RPMI8226 (cell line): ENCODE measurements at regions not wholly inside any gene's neighbourhood (a gene's known extent, or its start where the extent isn't known, plus 50 kb on each side); places are given as distances from the start of the nearest gene placed in this dataset.

ENCODE experiments used
- DNase-seq: peaks from one replicate; pipeline ENCODE4 v3.0.0-alpha.2; 2015

DNA sequence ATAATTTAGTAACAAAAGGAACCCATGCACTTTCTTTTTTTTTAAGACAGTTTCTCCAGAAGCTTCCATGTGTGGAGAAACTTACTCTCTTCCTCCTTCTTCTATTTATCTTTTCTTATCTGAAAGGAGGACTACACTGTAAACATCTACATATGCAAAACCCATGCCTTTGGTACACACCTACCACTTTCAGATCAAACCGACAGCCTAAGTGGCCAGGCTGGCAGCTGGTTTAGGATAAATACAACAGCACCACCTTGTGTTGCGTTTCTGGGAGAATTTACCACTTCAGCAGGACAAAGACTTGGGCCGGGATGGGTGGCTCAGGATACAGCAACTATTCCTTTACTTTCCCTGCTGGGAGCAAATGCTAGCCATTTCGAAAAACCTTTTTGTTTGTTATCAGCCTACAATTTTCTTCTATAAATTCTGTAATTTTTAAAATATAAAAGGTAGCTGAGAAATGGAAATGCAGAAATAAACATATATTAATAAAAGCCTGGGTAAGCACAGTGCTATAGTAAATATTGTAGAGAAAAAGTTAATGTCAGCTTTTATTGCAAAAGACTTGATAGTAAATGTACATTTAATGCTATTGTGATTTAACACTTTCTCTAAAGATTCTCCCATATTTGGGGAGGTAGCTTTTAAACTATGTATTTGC is 94.0 kb upstream of the RFC3 start:
- peak; percentile 79 for DNase-seq

DNA sequence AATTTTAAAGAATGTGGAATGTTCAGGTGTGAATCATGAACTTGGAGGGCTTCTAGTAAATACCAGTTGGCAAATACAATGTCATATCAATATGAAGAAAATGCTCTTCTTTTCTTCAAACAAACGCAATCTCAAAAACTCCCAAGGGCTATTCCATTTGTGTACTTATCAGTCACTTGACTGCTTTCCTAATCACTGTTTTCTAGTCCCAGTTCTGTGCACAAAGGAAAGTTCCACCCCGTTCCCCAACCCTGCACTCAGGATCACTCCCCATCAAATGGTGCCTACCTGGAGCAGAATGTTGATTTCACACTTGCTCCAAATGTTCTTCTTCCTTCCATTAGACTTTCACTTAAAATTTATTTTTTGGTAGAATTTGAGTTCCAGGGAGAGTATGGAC is 92.6 kb upstream of the RFC3 start:
- no peak for DNase-seq

DNA sequence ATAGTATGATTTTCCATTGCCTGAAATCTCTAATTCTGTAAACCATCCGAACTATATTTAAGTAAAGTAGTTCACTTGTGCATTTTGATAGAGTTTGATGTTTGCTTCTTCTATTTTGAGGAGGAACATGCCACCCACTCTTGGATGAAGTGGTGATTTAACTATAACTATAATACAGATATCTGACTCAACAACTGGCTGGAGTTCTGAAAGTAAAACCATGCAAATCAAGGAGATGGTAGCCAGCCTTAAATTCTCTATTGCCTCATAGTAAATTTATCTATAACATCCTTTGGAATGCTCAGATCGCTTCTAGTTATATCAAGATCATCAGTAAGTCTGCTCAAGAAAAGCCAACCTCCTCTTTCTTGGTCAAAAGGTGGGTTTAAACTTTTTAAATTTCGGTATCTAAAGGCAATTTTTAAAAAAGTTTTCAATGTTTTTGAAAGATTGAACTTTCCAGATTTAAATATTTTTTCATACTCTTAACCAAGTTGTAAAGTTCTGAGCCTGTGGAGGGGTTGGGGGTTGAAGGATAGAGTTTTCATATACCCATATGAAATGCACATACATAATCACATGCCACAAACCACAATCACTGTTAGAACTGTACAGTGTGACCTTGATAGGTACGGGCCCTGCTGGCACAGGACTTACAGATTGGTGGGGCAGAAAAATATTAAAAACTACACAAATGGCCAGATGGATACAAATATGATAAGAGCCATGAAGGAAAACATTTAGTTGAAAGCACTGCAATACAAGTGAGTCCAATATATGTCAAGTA is 90.5 kb upstream of the RFC3 start:
- peak; percentile 14 for DNase-seq

DNA sequence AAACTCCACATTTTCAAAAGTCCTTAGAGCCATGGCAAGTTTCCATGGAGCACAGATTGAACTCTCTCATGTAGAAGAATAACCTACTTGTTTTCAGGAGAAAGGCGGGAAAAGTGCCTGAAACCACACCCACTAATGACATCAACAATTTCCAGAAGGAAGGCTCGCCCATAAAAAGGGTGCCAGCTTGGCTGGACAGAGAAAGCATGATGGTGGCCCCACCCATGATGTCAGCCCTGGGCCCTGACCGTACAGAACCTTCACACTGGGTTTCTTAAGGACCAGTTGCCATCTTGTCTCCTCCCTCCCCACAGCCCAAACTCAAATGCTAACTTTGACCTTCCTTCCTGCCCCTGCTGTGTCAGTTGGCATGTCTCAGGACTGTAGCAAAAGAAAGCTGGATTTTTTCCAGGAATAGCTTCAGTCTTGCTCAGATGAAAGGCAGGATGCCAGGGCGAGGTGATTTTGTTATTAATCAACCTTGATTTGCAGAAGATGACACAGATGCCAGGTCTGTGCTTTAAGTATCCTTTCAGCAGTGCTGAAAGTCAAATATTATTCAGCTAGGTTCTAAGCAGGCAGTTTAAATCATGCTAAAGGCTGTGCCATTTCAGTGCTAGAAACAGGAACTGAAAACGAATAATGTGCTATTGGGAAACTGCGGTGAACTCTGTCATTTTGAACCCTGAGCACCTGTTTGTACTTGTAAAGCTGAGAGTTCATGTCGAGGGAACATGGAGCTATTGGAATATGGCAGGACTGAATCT is 89.5 kb upstream of the RFC3 start:
- peak; percentile 81 for DNase-seq

DNA sequence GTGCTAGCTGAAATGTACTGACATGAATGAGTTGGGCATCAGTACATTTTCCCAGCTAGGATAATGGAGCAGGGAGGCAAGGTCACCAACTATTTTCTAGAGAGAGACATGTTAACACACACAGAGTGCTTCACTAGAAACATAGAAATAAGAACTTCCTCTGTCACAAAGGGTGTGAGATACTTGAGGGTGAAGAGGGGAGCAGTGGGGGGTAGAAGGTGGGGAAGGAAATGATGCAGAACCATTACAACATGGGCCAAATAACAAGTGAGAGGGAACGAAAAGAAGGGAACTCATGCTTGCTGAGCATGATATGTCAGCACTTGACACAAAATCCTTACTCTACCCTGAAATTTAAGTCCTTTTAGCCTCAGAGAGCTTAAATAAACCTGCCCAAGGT is 87.8 kb upstream of the RFC3 start:
- no peak for DNase-seq

DNA sequence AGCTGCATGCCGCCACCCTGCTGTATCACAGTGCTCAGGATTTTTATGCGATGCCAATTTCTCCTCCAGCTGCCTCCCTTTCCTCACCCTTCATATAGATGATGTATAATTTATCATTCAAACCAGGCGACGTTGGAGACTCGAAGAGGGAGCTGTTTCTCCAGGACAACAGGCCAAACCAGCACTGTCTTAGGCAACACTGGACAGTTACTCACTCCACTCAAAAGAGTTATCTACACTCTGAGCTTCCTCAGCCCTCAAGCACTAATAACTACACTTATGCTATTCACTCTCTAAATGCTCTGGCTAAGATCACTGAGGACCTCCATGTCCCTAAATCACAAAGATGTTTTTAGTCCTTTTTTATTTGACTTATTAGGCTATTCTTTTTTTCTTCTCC is 87.3 kb upstream of the RFC3 start:
- no peak for DNase-seq

DNA sequence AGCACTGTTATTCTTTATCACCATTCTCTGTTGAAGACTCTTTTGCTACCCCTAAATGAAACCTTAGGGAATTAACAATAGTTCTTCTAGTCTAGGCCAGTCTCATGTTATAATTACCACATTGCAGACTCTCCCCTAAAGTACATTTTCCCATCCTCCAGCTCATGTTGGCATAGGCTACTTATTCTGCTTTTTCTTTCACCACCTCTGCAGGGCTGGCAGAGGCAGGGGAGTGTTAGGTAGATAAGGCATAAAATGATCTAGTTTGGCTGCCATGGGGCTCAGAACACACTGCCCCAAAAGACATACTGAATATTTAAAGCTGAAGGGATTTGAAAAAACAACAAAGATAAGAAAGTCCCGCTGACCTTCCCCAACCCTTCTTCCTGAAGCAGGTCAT is 82.7 kb upstream of the RFC3 start:
- DNase-seq = no peak

DNA sequence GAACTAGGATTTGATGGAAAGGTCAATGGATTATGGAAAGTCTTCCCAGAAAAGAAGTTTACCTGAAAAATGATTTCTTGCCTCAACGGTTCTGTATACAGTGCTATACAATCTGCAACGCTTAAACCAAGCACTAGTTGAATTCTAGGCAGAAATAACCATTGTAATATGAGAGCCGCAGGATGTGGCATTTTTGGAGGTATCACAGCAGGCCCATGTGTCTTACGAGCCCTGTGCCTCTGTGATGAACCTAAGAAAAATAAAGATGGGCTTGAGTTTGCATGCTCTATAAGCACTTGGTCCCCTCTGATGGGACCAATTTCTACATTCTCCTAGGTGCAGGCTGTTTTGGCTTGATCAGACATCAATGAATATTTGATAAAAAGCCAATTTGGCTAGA is 78.7 kb upstream of the RFC3 start:
- DNase-seq = no peak

DNA sequence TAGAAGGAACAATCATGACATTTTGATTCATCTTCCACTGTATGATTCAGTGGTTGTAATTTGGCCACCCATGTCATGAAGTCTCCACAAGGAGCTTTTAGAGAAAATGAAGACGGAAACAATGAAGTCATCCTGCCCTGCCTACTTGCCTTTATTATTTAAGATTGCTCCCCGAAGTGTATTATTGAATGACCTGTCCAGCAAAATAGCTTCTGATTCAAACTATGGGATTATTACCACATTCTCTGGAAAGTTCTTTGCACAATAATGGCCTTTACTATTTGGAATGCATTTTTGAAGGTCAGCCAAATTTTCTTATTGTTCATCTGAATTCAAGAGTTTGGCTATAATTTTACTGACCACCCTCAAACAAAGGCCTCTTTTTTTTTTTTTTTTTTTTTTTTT is 77.8 kb upstream of the RFC3 start:
- no peak for DNase-seq

DNA sequence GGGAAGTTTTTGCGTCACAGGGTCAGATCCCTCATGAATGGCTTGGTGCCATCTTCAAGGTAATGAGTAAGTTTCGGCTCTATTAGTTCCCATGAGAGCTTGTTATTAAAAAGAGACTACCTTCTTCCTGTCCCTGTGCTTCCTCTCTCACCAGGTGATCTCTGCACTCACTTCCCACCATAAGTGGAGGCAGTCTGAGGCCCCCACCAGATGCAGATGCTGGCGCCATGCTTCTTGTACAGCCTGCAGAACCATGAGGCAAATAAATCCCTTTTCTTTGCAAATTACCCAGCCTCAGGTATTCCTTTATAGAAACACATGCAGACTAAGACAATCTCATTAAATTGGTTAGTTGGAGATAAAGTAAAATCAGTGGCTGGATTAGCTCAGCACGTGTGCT is 75.6 kb upstream of the RFC3 start:
- DNase-seq = no peak

DNA sequence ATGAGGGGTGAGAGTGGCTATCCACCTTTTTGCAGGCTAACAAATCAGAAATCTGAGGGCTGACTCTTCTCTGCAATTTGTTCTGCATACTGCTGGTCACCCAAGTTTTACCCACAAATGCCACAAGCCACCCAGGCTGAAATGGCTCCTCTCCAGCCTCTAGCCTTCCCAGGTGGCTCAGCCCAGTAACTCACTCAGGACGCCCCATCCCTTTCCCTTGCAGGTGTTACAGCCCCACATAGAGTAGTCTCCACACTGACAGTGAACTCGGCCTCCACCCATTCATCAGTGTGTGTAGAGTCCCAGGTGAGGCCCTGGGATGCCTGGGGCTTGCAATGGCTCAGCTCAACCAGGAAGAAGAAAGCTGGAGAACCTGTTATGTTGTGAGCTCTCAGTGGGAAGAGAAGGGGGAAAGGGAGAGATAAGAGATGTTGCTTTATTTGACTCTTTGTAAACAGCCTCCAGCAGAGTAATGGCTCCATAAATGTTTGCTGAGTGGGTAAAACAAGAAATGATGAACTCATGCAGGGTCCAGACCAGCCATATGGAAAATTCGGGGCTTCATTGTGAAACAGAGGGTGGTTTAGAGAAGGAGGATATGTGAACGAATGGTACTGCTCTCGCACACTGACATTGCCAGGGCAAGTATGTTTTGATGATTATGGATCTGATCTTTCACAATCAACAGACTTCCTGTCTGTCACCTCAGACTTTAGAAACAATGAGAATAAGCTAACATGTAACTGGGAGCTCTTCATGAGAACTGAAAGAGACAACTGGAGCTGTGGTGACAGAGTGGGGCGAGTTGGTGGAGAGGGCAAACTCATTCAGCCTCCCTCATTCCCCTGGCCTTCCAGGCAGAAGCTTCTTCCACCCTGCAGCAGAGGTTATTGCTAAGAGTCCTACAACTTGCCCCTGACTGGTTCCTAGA is 74.2 kb upstream of the RFC3 start:
- peak; percentile 88 for DNase-seq

DNA sequence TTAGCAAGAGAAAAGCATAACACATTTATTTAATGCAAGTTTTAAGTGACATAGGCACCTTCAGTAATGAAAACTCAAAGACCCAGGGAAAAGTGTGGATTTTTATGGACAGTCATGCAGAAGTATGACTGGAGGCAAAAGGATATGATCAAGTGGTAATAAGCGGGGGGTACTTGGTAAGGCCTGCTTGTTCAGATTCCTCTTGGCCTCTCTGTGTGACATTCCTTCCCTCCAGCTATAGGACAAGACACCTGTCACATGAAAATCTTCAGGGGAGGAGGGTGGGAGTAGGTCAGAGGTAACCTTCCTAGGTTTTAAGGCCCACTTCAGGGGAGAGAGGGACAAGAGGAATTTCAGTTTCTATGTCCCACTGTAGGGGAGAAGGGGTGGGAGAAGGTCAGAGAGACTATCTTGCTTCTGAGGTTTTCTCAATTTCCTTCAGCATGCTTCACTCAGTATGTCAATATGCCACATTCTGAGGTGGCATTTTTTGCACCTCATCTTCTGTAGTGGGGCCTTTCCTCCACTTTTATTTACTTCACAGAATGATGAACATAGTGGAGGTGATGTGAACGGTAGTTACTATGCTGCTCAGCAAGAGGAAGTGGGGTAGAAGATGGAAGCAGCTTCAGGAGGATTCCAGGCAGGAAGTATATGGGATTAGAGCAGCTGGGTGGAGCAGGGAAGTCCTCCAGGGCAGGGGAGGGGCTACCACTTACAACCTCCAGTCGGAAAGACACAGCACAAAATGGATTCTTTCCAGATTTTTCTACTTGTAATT is 73.2 kb upstream of the RFC3 start:
- DNase-seq = no peak

DNA sequence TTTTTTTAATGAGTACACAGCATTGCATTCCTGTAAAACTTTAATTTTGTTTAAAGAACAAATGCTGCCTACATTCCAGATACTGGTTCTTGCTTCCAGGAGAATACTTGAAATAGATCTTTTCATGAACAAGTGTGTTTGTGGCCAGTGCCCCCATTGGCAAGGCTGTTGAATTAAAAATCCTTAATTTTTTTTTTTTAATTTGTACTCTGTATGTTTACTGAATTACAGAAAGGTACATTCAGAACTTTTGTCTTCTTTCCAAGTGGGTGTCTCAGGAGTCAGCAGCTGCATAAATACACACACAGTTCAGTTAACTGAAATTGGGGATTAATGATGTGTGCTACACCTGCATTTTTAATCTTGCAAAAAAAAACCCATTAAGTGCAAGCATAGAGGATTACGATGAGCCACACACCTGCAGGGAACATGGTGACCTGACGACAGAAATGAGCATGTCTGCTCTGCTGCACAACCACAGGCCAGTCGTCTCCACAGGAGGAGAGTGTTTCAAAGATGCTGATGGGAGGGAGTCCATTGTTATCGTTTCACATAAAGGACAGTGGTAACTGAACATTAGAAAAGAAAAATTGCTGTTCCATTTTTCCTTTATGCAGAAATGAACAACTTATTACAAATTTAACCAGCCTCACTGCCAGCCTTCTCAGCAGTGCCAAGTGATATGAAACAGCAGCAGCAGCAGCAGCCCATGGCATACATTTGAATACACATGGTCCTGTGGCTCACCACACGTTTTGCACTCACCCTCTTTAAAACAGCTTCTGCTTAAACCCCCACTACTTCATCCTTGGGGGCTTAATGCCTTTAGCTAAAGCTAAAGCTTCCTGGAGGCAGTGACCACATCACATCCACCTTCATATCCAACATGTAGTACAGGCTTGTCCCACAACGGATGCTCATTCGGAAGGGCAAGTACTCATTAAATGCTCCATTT is 72.3 kb upstream of the RFC3 start:
- peak; percentile 76 for DNase-seq

DNA sequence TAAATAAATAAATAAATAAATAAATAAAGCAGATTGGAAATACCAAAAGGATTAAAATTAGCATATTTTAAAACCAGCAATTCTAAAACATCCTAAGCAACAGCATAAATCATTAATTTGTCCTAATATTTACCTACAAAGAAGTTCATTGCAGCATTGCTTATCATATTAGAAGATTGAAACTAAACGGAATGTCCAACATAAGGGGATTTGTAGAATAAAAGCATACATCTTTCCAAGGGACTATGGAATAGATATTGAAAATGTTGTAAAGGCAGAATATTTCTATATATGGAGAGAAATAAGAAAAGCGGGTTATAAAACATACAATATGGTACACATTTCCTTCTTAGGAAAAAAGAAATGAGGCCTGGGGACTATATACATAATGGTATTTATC is 71.1 kb upstream of the RFC3 start:
- DNase-seq = no peak

DNA sequence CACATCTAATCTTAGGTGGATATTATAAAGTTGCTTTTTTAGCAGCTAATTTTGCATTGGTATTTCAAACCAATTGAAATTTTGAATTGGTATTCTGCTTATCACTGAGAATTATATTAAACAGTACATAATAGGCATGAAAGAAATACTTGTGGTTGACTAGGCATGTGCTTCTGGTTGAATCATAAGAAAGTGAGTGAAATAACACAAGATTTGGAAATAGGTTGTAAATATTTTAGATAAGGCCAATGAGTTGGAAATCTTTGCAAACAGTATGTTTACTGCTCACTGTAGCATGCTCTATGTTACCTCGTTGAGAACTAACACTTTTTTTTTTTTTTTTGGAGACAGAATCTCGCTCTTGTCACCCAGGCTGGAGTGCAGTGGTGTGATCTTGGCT is 66.8 kb upstream of the RFC3 start:
- DNase-seq = no peak

DNA sequence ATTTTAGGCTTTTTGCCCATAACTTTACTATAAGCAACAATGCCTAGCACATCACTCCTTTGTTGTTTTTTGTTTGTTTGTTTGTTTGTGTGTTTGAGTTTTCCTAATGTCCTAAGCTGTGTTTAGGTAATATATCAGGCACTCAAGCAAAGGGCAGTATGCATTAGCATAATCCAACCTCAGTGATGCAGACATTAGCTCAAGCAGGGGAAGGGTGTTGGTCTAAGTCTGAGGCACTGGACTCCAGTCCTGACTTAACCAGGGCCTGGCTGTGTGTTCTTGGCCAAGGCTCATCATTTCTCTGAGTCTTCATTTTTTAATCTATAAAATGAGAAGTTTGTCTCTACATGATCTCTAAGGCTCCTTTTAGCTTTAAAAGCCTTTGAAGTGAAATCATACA is 65.9 kb upstream of the RFC3 start:
- DNase-seq = peak; percentile 36

DNA sequence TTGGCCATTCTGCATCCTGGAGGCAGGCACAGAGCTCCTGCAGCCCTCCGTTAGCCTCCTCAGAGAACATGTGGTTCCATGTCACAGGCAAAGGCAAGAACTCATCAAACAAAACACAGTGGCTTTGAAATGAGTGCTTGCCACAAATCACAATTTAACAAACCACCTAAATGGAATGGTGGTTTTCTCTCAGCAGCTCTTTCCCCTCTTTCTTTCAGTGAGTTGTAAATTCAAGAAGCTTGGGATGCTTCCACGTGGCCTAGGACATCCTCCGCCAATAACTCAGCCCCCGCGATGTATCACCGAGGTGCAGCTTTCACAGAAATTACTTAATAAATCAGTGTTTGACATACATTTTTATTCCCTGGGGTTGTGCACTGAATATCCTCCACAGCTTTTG is 65.4 kb upstream of the RFC3 start:
- DNase-seq = no peak

DNA sequence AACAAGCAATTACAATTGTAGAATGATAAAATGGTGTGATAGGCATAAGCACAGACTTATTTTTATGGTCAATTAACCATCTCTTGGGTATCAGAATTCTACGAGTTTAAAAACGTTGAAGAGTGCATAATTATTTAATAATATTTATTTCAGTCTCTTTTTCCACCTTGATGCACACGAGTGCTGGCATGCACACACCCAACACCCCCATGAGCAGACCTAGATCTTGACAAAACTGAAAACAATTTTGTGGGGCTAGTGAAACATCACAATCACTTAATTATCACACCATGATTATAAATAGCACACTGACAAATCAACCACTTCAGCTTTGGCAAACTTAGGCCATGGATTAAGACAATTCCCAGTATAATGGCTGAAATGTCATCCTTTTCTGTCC is 61.0 kb upstream of the RFC3 start:
- no peak for DNase-seq

DNA sequence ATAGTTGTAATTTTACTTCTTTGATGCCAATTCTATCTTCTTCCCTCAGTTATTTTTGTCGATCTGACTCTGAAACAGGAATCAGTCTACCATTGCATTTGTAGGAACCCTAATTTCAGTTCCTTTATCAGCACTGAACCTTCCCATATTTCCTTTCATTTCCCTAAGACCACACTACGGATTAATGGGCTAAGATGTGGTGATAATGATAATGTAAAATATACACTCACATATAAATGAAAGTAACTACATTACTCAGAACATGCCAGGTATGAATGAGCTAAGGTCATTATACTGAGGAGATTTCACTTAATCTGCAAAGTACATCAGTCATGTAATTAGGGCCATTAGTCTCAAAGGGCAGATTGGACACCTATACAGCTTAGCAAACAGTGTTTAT is 60.2 kb upstream of the RFC3 start:
- DNase-seq = no peak

DNA sequence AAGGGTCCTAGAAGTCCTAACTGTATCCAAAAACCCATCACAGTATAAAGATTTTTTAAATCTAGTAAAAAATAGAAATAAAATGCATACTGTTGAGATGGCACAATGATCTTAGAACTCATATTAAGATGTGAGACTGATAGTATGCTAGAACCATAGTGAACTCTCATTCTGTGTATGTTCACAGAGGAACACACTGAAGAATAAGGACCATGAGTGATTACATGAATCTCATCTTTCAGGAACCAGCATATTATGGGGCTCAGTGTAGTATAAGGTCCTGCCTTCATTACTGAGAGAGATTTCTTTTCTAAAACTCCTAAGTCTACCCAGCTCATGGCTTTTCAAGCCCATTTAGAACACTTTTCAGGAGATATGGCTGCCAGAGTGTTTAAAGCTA is 59.8 kb upstream of the RFC3 start:
- no peak for DNase-seq

DNA sequence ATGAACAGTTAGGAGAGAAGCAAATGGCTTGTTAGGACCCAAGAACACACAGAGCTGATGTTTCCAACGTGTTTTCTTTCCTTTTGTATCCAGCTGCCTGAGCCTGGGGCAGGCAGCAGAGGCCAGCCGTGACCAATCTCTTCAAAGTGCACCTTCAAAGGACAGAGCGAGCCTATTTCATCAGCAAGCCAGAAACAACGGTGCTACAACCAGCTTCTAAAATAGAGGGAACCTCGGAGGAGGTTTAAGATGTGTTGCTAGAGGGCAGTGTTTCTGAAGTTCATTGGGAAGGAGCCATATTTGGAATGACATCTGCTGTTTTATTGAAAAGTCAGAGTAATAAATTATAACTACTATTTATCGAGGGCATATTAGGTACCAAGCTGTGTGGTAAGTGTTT is 56.2 kb upstream of the RFC3 start:
- DNase-seq = no peak
